H1 (cell line): ENCODE measurements at regions not wholly inside any gene's neighbourhood (a gene's known extent, or its start where the extent isn't known, plus 50 kb on each side); places are given as distances from the start of the nearest gene placed in this dataset.

Experiments used
- POLR2A ChIP-seq, 2 experiments: IDR thresholded peaks; 1 replicate in 1 of 2; 2 replicates in 1 of 2; pipeline ENCODE4 v1.6.1; 2011; ENCODE audit warnings: low read depth in 2 of 2, low read length in 2 of 2, mild to moderate bottlenecking in 2 of 2; ENCODE audit errors: control extremely low read depth in 1 of 2
- SP2 ChIP-seq: IDR thresholded peaks from 2 replicates; pipeline ENCODE4 v1.6.1; 2012; ENCODE audit warnings: mild to moderate bottlenecking, low read length, inconsistent platforms
- SP4 ChIP-seq: IDR thresholded peaks from 2 replicates; pipeline ENCODE4 v1.6.1; 2012; ENCODE audit warnings: low read length, inconsistent platforms

- TF ChIP-seq POLR2A (IDR thresholded peaks at IDR 0.05; ENCODE audit: control extremely low read depth in 1 of 2, low read depth in 2 of 2, low read length in 2 of 2): no peak
- no peak for TF ChIP-seq SP4
- no peak for TF ChIP-seq SP2
Observed at GRCh38 chr1:4124631-4125145, 224.6 kb upstream of the C1orf174 start (continued).
